ENCODE measurements at regions not wholly inside any gene's neighbourhood (a gene's known extent, or its start where the extent isn't known, plus 50 kb on each side); places are given as distances from the start of the nearest gene placed in this dataset.

DNA sequence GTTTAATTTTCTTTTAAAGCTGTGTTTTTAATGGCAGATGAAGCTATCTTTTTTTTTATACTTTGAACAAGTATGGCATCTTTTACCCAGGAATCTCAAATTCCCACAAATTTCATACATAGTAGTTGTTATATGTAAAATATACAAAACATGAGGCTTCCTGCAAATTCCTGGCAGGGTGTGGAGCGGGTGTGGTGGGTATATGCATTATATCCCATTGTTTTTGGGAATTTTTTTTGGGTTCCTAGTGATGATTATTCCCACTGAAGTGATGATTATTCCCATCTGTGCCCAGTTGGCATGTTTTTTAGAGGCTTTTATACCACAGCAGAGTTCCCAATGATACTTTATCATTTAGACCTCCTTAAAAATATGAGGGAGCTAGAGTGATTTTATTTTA lies 320.4 kb downstream of the ZFHX3 start:
- BruUV-seq (replicated peaks) = no TSS peak
- no peak overlapping the region for H3K4me2 ChIP-seq (ENCODE audit: low read length)
- H3K4me3 ChIP-seq (replicated peaks in 1 of 2; ENCODE audit: low read depth in 1 of 2, low read length in 2 of 2) = no peak overlapping the region
- DNase-seq (ENCODE audit: low read depth, low spot score) (no peak), ATAC-seq (no peak)
- no peaks in the 10 kb centered on the region for H3K27me3 ChIP-seq (ENCODE audit: insufficient read depth, low read length)
- TF ChIP-seq ATF3 (IDR thresholded peaks at IDR 0.05) = no peak
- no peak for TF ChIP-seq ZFX (IDR thresholded peaks at IDR 0.05)
- no peak for TF ChIP-seq EZH2 (IDR thresholded peaks at IDR 0.05)
- no peak for TF ChIP-seq ELF1 (IDR thresholded peaks at IDR 0.05; ENCODE audit: borderline replicate concordance, low read depth)
- TF ChIP-seq, protein P1, sequence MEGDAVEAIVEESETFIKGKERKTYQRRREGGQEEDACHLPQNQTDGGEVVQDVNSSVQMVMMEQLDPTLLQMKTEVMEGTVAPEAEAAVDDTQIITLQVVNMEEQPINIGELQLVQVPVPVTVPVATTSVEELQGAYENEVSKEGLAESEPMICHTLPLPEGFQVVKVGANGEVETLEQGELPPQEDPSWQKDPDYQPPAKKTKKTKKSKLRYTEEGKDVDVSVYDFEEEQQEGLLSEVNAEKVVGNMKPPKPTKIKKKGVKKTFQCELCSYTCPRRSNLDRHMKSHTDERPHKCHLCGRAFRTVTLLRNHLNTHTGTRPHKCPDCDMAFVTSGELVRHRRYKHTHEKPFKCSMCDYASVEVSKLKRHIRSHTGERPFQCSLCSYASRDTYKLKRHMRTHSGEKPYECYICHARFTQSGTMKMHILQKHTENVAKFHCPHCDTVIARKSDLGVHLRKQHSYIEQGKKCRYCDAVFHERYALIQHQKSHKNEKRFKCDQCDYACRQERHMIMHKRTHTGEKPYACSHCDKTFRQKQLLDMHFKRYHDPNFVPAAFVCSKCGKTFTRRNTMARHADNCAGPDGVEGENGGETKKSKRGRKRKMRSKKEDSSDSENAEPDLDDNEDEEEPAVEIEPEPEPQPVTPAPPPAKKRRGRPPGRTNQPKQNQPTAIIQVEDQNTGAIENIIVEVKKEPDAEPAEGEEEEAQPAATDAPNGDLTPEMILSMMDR (IDR thresholded peaks at IDR 0.05 in 2 of 3, conservative IDR thresholded peaks at IDR 0.05 in 1 of 3; ENCODE audit: borderline replicate concordance in 1 of 3, insufficient read depth in 1 of 3, low read depth in 2 of 3, low read length in 2 of 3) = no peak
- TF ChIP-seq RAD21 (IDR thresholded peaks at IDR 0.05; ENCODE audit: low read depth) = no peak
- TF ChIP-seq CBX3 (IDR thresholded peaks at IDR 0.05; ENCODE audit: low read depth) = no peak
- no peak for TF ChIP-seq ZNF274 (IDR thresholded peaks at IDR 0.05; ENCODE audit: low read depth, low read length)
- no peak for TF ChIP-seq SP1 (IDR thresholded peaks at IDR 0.05; ENCODE audit: low read depth)
- TF ChIP-seq POLR2AphosphoS5 (IDR thresholded peaks at IDR 0.05; ENCODE audit: low read depth, low read length) = no peak
- TF ChIP-seq SRF (IDR thresholded peaks at IDR 0.05; ENCODE audit: low read depth) = no peak
- TF ChIP-seq FOSL1 (IDR thresholded peaks at IDR 0.05; ENCODE audit: low read depth) = no peak
- TF ChIP-seq, protein P2, sequence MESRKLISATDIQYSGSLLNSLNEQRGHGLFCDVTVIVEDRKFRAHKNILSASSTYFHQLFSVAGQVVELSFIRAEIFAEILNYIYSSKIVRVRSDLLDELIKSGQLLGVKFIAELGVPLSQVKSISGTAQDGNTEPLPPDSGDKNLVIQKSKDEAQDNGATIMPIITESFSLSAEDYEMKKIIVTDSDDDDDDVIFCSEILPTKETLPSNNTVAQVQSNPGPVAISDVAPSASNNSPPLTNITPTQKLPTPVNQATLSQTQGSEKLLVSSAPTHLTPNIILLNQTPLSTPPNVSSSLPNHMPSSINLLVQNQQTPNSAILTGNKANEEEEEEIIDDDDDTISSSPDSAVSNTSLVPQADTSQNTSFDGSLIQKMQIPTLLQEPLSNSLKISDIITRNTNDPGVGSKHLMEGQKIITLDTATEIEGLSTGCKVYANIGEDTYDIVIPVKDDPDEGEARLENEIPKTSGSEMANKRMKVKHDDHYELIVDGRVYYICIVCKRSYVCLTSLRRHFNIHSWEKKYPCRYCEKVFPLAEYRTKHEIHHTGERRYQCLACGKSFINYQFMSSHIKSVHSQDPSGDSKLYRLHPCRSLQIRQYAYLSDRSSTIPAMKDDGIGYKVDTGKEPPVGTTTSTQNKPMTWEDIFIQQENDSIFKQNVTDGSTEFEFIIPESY (IDR thresholded peaks at IDR 0.05; ENCODE audit: extremely low read depth, insufficient replicate concordance, low read length) = no peak
- no peak for TF ChIP-seq JUND (IDR thresholded peaks at IDR 0.05)
- TF ChIP-seq SIN3A (IDR thresholded peaks at IDR 0.05; ENCODE audit: low read depth) = no peak
- TF ChIP-seq TCF7L2 (IDR thresholded peaks at IDR 0.05; ENCODE audit: borderline replicate concordance, extremely low read depth, insufficient read depth, insufficient read length) = no peak
- TF ChIP-seq, protein P3, sequence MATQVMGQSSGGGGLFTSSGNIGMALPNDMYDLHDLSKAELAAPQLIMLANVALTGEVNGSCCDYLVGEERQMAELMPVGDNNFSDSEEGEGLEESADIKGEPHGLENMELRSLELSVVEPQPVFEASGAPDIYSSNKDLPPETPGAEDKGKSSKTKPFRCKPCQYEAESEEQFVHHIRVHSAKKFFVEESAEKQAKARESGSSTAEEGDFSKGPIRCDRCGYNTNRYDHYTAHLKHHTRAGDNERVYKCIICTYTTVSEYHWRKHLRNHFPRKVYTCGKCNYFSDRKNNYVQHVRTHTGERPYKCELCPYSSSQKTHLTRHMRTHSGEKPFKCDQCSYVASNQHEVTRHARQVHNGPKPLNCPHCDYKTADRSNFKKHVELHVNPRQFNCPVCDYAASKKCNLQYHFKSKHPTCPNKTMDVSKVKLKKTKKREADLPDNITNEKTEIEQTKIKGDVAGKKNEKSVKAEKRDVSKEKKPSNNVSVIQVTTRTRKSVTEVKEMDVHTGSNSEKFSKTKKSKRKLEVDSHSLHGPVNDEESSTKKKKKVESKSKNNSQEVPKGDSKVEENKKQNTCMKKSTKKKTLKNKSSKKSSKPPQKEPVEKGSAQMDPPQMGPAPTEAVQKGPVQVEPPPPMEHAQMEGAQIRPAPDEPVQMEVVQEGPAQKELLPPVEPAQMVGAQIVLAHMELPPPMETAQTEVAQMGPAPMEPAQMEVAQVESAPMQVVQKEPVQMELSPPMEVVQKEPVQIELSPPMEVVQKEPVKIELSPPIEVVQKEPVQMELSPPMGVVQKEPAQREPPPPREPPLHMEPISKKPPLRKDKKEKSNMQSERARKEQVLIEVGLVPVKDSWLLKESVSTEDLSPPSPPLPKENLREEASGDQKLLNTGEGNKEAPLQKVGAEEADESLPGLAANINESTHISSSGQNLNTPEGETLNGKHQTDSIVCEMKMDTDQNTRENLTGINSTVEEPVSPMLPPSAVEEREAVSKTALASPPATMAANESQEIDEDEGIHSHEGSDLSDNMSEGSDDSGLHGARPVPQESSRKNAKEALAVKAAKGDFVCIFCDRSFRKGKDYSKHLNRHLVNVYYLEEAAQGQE (IDR thresholded peaks at IDR 0.05; ENCODE audit: low read depth) = no peak
- intact Hi-C loops (cut with micrococcal nuclease) = no loop called here
- CTCF ChIA-PET = no interaction called here
- H3K9me3 ChIP-seq (ENCODE audit: control insufficient read depth in 1 of 2, insufficient read depth in 1 of 2, low read depth in 1 of 2, low read length in 2 of 2) = no peaks in the 10 kb centered on the region
- no peak overlapping the region for H2AFZ ChIP-seq (ENCODE audit: low read depth, low read length, poor library complexity, severe bottlenecking)
- POLR2A ChIA-PET = no interaction called here
- H3K79me2 ChIP-seq (ENCODE audit: insufficient read depth, low read length) = no peaks in the 10 kb centered on the region
- RAD21 ChIA-PET (ENCODE audit: low non-redundant PET in 1 of 2, low total read pairs in 2 of 2, uncharacterized antibody in 2 of 2, unreplicated experiment in 2 of 2) = no interaction called here
- H3K9ac ChIP-seq (ENCODE audit: low read length) = no peak overlapping the region
- no peak overlapping the region for H3K27ac ChIP-seq (ENCODE audit: low read depth, low read length)
- peaks cover 0 to 7% of the 10 kb centered on the region in 2 experiments; a peak in 1 of 4 replicates for H3K4me1 ChIP-seq (ENCODE audit: control insufficient read depth in 1 of 2, insufficient read depth in 2 of 2, low read length in 2 of 2)
- no peaks in the 10 kb centered on the region for H3K9me2 ChIP-seq (ENCODE audit: insufficient read depth)
- no peaks in the 10 kb centered on the region for H4K20me1 ChIP-seq (ENCODE audit: insufficient read depth)
- H3K36me3 ChIP-seq (ENCODE audit: control insufficient read depth in 1 of 2, insufficient read depth in 2 of 2, low read length in 2 of 2) = no peaks in the 10 kb centered on the region

All from HCT116 (cell line).